ENCODE measurements at regions not wholly inside any gene's neighbourhood (a gene's known extent, or its start where the extent isn't known, plus 50 kb on each side); places are given as distances from the start of the nearest gene placed in this dataset.

DNA sequence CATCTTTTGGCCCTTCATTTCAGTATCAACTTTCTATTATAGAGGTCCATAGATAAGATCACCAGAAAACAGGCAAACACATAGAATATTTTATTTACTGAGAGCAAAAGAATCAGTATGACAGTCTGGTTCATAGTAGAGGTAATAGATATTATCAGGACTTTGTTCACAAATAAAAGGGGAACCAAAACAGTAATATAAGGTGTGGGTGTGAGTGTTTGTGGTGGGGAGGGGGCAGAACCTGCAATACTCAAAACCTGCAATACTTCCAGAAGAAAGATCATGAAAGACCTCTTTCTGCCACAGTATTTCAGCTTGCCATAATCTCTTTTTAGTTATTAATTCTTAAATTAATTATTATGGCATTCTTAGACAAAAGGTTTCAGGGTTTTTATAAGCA is 578.7 kb upstream of the SLITRK1 start:
- H3K9me2 ChIP-seq (replicated peaks; ENCODE audit: low read length) = no peaks in the 10 kb centered on the region
- intact Hi-C loops (cut with micrococcal nuclease) = no loop called here
- ChIA-PET CTCF (no interaction called here), POLR2A (ENCODE audit: unreplicated experiment) (interaction anchor here (0.7 kb wide), 1 partner anchor 364 kb away, joined by 3 read pairs; no protein-coding TSS in a partner anchor)
- no peak overlapping the region for H3K4me3 ChIP-seq (ENCODE audit: low read length)
- H3K4me2 ChIP-seq (ENCODE audit: low read length) = no peak overlapping the region
- no peak overlapping the region for H3K9ac ChIP-seq (ENCODE audit: low read length)
- no TSS peak for BruUV-seq (replicated peaks)
- no peaks in the 10 kb centered on the region for H3K36me3 ChIP-seq (ENCODE audit: low read depth, low read length)
- no peaks in the 10 kb centered on the region for H3K9me3 ChIP-seq (ENCODE audit: low read length)
- no peaks in the 10 kb centered on the region for H4K20me1 ChIP-seq (ENCODE audit: low read length)
- H3K79me2 ChIP-seq (ENCODE audit: low read length) = no peaks in the 10 kb centered on the region
- H3F3A ChIP-seq (ENCODE audit: low read length, unreplicated experiment) = no peaks in the 10 kb centered on the region
- TF ChIP-seq, protein P1, sequence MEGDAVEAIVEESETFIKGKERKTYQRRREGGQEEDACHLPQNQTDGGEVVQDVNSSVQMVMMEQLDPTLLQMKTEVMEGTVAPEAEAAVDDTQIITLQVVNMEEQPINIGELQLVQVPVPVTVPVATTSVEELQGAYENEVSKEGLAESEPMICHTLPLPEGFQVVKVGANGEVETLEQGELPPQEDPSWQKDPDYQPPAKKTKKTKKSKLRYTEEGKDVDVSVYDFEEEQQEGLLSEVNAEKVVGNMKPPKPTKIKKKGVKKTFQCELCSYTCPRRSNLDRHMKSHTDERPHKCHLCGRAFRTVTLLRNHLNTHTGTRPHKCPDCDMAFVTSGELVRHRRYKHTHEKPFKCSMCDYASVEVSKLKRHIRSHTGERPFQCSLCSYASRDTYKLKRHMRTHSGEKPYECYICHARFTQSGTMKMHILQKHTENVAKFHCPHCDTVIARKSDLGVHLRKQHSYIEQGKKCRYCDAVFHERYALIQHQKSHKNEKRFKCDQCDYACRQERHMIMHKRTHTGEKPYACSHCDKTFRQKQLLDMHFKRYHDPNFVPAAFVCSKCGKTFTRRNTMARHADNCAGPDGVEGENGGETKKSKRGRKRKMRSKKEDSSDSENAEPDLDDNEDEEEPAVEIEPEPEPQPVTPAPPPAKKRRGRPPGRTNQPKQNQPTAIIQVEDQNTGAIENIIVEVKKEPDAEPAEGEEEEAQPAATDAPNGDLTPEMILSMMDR (conservative IDR thresholded peaks at IDR 0.05; ENCODE audit: low read depth, low read length) = no peak
- TF ChIP-seq EZH2 (IDR thresholded peaks at IDR 0.05; ENCODE audit: low read length, unreplicated experiment) = no peak
- no peak for TF ChIP-seq EZH2phosphoT487 (IDR thresholded peaks at IDR 0.05; ENCODE audit: borderline replicate concordance, low read length)
- no peaks in the 10 kb centered on the region for H3K4me1 ChIP-seq (ENCODE audit: insufficient read depth, low read length)
- no peak overlapping the region for H3K27ac ChIP-seq (ENCODE audit: low read length)
- H3K27me3 ChIP-seq (ENCODE audit: low read length) = no peaks in the 10 kb centered on the region
- DNase-seq (no peak), ATAC-seq (no peak)
- no peak overlapping the region for H2AFZ ChIP-seq (ENCODE audit: low read length)

DNA sequence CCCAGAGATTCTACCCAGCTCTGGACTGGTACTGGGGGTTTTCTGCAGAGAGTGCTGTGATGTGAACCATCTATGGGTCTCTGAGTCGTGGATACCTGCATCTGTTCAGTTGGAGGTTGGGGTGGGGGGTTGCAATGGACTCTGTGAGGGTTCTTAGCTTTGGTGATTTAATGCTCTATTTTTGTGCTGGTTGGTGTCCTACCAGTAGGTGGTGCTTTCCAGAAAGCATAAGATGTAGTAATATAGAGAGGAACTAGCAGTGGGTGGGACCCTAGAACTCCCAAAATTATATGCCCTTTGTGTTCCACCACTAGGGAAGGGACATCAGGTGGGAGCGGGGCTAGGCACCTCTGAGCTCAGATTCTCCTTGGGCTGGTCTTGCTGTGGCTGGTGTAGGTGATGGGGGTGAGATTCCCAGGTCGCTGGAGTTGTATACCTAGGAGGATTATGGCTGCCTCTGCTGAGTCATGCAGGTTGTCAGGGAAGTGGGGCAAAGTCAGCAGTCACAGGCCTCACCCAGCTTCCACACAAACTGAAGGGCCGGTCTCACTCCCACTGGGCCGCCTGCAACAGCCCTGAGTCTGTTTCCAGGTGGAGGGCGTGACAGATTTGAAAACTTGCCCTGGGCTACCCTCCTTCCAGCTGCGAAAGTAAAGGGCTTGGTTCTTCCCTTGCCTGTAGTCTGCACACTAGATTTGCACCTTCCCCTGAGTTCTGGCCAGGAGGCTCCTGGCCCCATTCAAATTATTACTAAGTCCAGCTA is 573.0 kb upstream of the SLITRK1 start:
- ChIA-PET POLR2A (ENCODE audit: unreplicated experiment) (no interaction called here), CTCF (no interaction called here)
- Histone ChIP-seq H3F3A (ENCODE audit: low read length, unreplicated experiment) (no peaks in the 10 kb centered on the region), H4K20me1 (ENCODE audit: low read length) (no peaks in the 10 kb centered on the region), H3K27ac (ENCODE audit: low read length) (no peak overlapping the region), H3K9me2 (replicated peaks; ENCODE audit: low read length) (no peaks in the 10 kb centered on the region), H3K4me3 (ENCODE audit: low read length) (no peak overlapping the region), H3K9me3 (ENCODE audit: low read length) (no peaks in the 10 kb centered on the region), H2AFZ (ENCODE audit: low read length) (no peak overlapping the region), H3K4me1 (ENCODE audit: insufficient read depth, low read length) (no peaks in the 10 kb centered on the region), H3K4me2 (ENCODE audit: low read length) (no peak overlapping the region), H3K36me3 (ENCODE audit: low read depth, low read length) (no peaks in the 10 kb centered on the region), H3K9ac (ENCODE audit: low read length) (no peak overlapping the region), H3K79me2 (ENCODE audit: low read length) (no peaks in the 10 kb centered on the region), H3K27me3 (ENCODE audit: low read length) (no peaks in the 10 kb centered on the region)
- DNase-seq (no peak), ATAC-seq (no peak)
- intact Hi-C loops (cut with micrococcal nuclease) = no loop called here
- TF ChIP-seq, protein P1 (conservative IDR thresholded peaks at IDR 0.05; ENCODE audit: low read depth, low read length) = peak; percentile 36; the same call in 1 of the 2 replicates
- TF ChIP-seq EZH2 (IDR thresholded peaks at IDR 0.05; ENCODE audit: low read length, unreplicated experiment) = no peak
- TF ChIP-seq EZH2phosphoT487 (IDR thresholded peaks at IDR 0.05; ENCODE audit: borderline replicate concordance, low read length) = no peak
- no TSS peak for BruUV-seq (replicated peaks)

DNA sequence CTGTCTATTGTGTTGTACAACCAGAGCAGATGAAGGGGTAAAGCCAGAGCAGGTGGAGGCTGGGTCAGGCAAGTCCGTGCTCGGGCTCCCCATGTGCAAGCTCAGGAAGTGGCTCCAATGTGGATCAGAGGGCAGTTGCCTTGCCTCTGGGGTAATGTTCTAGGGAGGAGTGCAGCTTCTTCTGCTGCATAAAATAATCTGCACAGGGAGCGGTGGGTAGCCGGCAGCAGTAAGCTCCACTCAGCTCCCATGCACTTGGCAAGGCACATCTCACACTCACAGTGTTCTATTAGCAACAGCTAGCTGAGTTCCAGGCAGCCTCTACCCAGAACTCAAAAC is 565.3 kb upstream of the SLITRK1 start:
- DNase-seq (no peak), ATAC-seq (no peak)
- Histone ChIP-seq H3K4me2 (ENCODE audit: low read length) (no peak overlapping the region), H4K20me1 (ENCODE audit: low read length) (no peaks in the 10 kb centered on the region), H3K9me3 (ENCODE audit: low read length) (no peaks in the 10 kb centered on the region), H3K27ac (ENCODE audit: low read length) (no peak overlapping the region), H3F3A (ENCODE audit: low read length, unreplicated experiment) (no peaks in the 10 kb centered on the region), H3K4me3 (ENCODE audit: low read length) (no peak overlapping the region), H2AFZ (ENCODE audit: low read length) (no peak overlapping the region), H3K9me2 (replicated peaks; ENCODE audit: low read length) (no peaks in the 10 kb centered on the region), H3K4me1 (ENCODE audit: insufficient read depth, low read length) (no peaks in the 10 kb centered on the region), H3K27me3 (ENCODE audit: low read length) (no peaks in the 10 kb centered on the region), H3K79me2 (ENCODE audit: low read length) (no peaks in the 10 kb centered on the region), H3K36me3 (ENCODE audit: low read depth, low read length) (no peaks in the 10 kb centered on the region), H3K9ac (ENCODE audit: low read length) (no peak overlapping the region)
- TF ChIP-seq, protein P1 (conservative IDR thresholded peaks at IDR 0.05; ENCODE audit: low read depth, low read length) = no peak
- no peak for TF ChIP-seq EZH2phosphoT487 (IDR thresholded peaks at IDR 0.05; ENCODE audit: borderline replicate concordance, low read length)
- no peak for TF ChIP-seq EZH2 (IDR thresholded peaks at IDR 0.05; ENCODE audit: low read length, unreplicated experiment)
- intact Hi-C loops (cut with micrococcal nuclease) = no loop called here
- ChIA-PET CTCF (no interaction called here), POLR2A (ENCODE audit: unreplicated experiment) (no interaction called here)
- no TSS peak for BruUV-seq (replicated peaks)
